ENCODE measurements at regions not wholly inside any gene's neighbourhood (a gene's known extent, or its start where the extent isn't known, plus 50 kb on each side); places are given as distances from the start of the nearest gene placed in this dataset.

- H3K4me3 Mint-ChIP-seq, result no peak overlapping the region
- H3K27ac Mint-ChIP-seq, result no peak overlapping the region
- H3K4me1 Mint-ChIP-seq, result no peaks in the 10 kb centered on the region
- intact Hi-C loops (cut with micrococcal nuclease), result no loop called here
- H3K27me3 ChIP-seq (ENCODE audit: control insufficient read depth, insufficient read depth, low read length), result no peaks in the 10 kb centered on the region
- peaks cover 6 to 7% of the 10 kb centered on the region in 2 donors for H3K9me3 Mint-ChIP-seq
- H3K4me3 ChIP-seq (ENCODE audit: low read length), result no peak overlapping the region
- H3K27me3 Mint-ChIP-seq (ENCODE audit: low read depth in 2 of 2), result no peaks in the 10 kb centered on the region
- no peaks in the 10 kb centered on the region for H3K36me3 ChIP-seq (ENCODE audit: control insufficient read depth, insufficient read depth, low read length)
- no peak for DNase-seq
- no peak for ATAC-seq
- H3K4me1 ChIP-seq (ENCODE audit: control insufficient read depth, insufficient read depth, low read length), result no peaks in the 10 kb centered on the region
- TF ChIP-seq CTCF (IDR thresholded peaks at IDR 0.05), result no peak
- peaks cover 2% of the 10 kb centered on the region for H3K9me3 ChIP-seq (ENCODE audit: control insufficient read depth, insufficient read depth, low read length)
- no peak overlapping the region for H3K27ac ChIP-seq (ENCODE audit: low read length)
- peaks cover 7% of the 10 kb centered on the region for H3K36me3 Mint-ChIP-seq
These were observed 1506.9 kb downstream of the AACS start for GRCh38 chr12:126572170-126572569.

GRCh38 chr12:126581655-126582054 lies 1516.4 kb downstream of the AACS start:
- Histone ChIP-seq H3K4me3 (ENCODE audit: low read length) (no peak overlapping the region), H3K27ac (ENCODE audit: low read length) (no peak overlapping the region), H3K27me3 (ENCODE audit: control insufficient read depth, insufficient read depth, low read length) (no peaks in the 10 kb centered on the region), H3K9me3 (ENCODE audit: control insufficient read depth, insufficient read depth, low read length) (no peaks in the 10 kb centered on the region), H3K36me3 (ENCODE audit: control insufficient read depth, insufficient read depth, low read length) (no peaks in the 10 kb centered on the region), H3K4me1 (ENCODE audit: control insufficient read depth, insufficient read depth, low read length) (no peaks in the 10 kb centered on the region)
- intact Hi-C loops (cut with micrococcal nuclease), result no loop called here
- no peaks in the 10 kb centered on the region for H3K4me1 Mint-ChIP-seq
- H3K4me3 Mint-ChIP-seq, result no peak overlapping the region
- H3K27ac Mint-ChIP-seq, result no peak overlapping the region
- no peak for ATAC-seq
- peaks cover 6 to 7% of the 10 kb centered on the region in 2 donors for H3K9me3 Mint-ChIP-seq
- no peak for TF ChIP-seq CTCF (IDR thresholded peaks at IDR 0.05)
- no peak for DNase-seq
- H3K36me3 Mint-ChIP-seq, result no peaks in the 10 kb centered on the region
- H3K27me3 Mint-ChIP-seq (ENCODE audit: low read depth in 2 of 2), result no peaks in the 10 kb centered on the region

GRCh38 chr12:126582231-126582630 lies 1517.0 kb downstream of the AACS start:
- Mint-ChIP-seq H3K27ac (no peak overlapping the region), H3K4me1 (no peaks in the 10 kb centered on the region), H3K27me3 (ENCODE audit: low read depth in 2 of 2) (no peaks in the 10 kb centered on the region), H3K9me3 (peaks cover 5 to 8% of the 10 kb centered on the region in 2 donors), H3K4me3 (no peak overlapping the region), H3K36me3 (no peaks in the 10 kb centered on the region)
- no peaks in the 10 kb centered on the region for H3K9me3 ChIP-seq (ENCODE audit: control insufficient read depth, insufficient read depth, low read length)
- DNase-seq (no peak), ATAC-seq (no peak)
- H3K27me3 ChIP-seq (ENCODE audit: control insufficient read depth, insufficient read depth, low read length), result no peaks in the 10 kb centered on the region
- no peak overlapping the region for H3K4me3 ChIP-seq (ENCODE audit: low read length)
- intact Hi-C loops (cut with micrococcal nuclease), result no loop called here
- H3K36me3 ChIP-seq (ENCODE audit: control insufficient read depth, insufficient read depth, low read length), result no peaks in the 10 kb centered on the region
- 71% methylated on average over 3 of the region's 3 CpGs for WGBS (ENCODE audit: insufficient coverage)
- no peaks in the 10 kb centered on the region for H3K4me1 ChIP-seq (ENCODE audit: control insufficient read depth, insufficient read depth, low read length)
- TF ChIP-seq CTCF (IDR thresholded peaks at IDR 0.05), result no peak
- no peak overlapping the region for H3K27ac ChIP-seq (ENCODE audit: low read length)

DNA sequence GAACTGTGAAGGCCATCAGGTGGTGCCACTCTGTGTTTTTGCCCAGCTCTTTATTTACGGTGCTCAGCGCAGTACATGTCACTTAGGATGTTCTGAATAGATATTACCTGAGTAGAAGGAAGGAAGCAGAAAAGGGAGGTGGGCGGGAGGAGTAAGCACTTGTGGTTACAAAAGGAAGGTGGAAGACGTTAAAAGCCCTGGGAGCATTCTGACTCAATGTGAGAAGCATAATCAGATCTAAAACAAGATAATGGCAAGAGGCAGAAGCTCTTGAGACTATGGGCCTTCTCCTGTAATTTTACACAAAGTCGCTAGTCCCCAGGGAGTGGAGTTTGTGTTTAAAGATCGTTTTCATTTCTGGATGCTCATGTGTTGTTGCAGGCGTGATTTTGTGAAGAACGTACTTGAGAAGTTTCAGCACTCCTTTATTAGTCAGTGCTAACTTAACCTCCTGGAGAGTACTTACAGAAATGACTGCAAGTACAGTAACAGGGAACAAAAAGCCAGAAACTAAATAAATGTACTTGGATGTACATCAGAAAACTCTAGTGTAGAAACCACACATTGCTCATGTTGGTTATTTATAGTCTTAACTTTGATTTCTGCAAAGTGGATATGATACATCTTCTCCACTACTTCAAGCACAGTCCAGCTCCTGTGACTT lies 1523.5 kb downstream of the AACS start:
- peak in 1 of 2 donors; percentile 6 for DNase-seq
- H3K9me3 Mint-ChIP-seq, result peaks cover 6% of the 10 kb centered on the region in 2 donors

More for the DNA sequence above, 1523.5 kb downstream of the AACS start:
- Mint-ChIP-seq H3K36me3 (no peaks in the 10 kb centered on the region), H3K4me3 (no peak overlapping the region), H3K4me1 (no peaks in the 10 kb centered on the region), H3K27ac (no peak overlapping the region), H3K27me3 (ENCODE audit: low read depth in 2 of 2) (no peaks in the 10 kb centered on the region)
- no peak overlapping the region for H3K4me3 ChIP-seq (ENCODE audit: low read length)
- WGBS (ENCODE audit: insufficient coverage), result 42% methylated on average over 8 of the region's 8 CpGs
- no peaks in the 10 kb centered on the region for H3K9me3 ChIP-seq (ENCODE audit: control insufficient read depth, insufficient read depth, low read length)
- intact Hi-C loops (cut with micrococcal nuclease), result no loop called here
- H3K4me1 ChIP-seq (ENCODE audit: control insufficient read depth, insufficient read depth, low read length), result no peaks in the 10 kb centered on the region
- no peaks in the 10 kb centered on the region for H3K36me3 ChIP-seq (ENCODE audit: control insufficient read depth, insufficient read depth, low read length)
- H3K27me3 ChIP-seq (ENCODE audit: control insufficient read depth, insufficient read depth, low read length), result no peaks in the 10 kb centered on the region
- TF ChIP-seq CTCF (IDR thresholded peaks at IDR 0.05), result no peak
- H3K27ac ChIP-seq (ENCODE audit: low read length), result no peak overlapping the region
- ATAC-seq, result no peak

Data from natural killer cell (primary cell).